Activated B cell treated with CpG ODN at 0.5 μM for 24 hours (primary cell): ENCODE measurements at regions not wholly inside any gene's neighbourhood (a gene's known extent, or its start where the extent isn't known, plus 50 kb on each side); places are given as distances from the start of the nearest gene placed in this dataset.

Experiments used
- ATAC-seq: fragments of 200-7000 bp; cut with Tn5 transposase; one replicate; pipeline ENCODE4 v1.10.0; 2021; ENCODE audit warnings: low read depth, mild to moderate bottlenecking, moderate library complexity
- CTCF ChIA-PET: fragments of 350-600 bp; sonication (Branson Sonifier 250); formaldehyde crosslinking; loops from one replicate; lab custom pipeline; 2021; ENCODE audit warnings: antibody characterized with exemption; lab: Charles Lee
- POLR2A ChIA-PET: fragments of 350-600 bp; sonication (Branson Sonifier 250); formaldehyde crosslinking; loops from one replicate; lab custom pipeline; 2021; ENCODE audit warnings: antibody characterized with exemption; lab: Charles Lee
- DNase-seq: peaks from one replicate; pipeline ENCODE4 v3.0.0; 2022
- H3K27ac Mint-ChIP-seq: one replicate; pipeline ENCODE4 v1.8.0; 2020; ENCODE audit warnings: mixed read lengths
- H3K27me3 Mint-ChIP-seq: one replicate; pipeline ENCODE4 v1.8.0; 2021; ENCODE audit warnings: mixed read lengths
- H3K36me3 Mint-ChIP-seq: one replicate; pipeline ENCODE4 v1.8.0; 2021; ENCODE audit warnings: low read depth, mixed read lengths
- H3K4me1 Mint-ChIP-seq: one replicate; pipeline ENCODE4 v1.8.0; 2021; ENCODE audit warnings: mixed read lengths
- H3K4me3 Mint-ChIP-seq: one replicate; pipeline ENCODE4 v1.8.0; 2020; ENCODE audit warnings: mild to moderate bottlenecking, mixed read lengths
- H3K9me3 Mint-ChIP-seq: one replicate; pipeline ENCODE4 v1.8.0; 2020; ENCODE audit warnings: mixed read lengths
- CTCF ChIP-seq: fragments of 200-600 bp; IDR thresholded peaks from one replicate; pipeline ENCODE4 v1.8.0; 2022; ENCODE audit warnings: antibody characterized with exemption, mild to moderate bottlenecking
- intact Hi-C: fragments of 100-400 bp; cut with micrococcal nuclease; formaldehyde crosslinking; loops from one replicate; pipeline ENCODE4 v1.15.1; 2024

- ChIA-PET POLR2A (no interaction called here), CTCF (no interaction called here)
- Mint-ChIP-seq H3K27ac (no peak overlapping the region), H3K36me3 (no peaks in the 10 kb centered on the region), H3K4me1 (no peaks in the 10 kb centered on the region), H3K27me3 (no peaks in the 10 kb centered on the region), H3K9me3 (no peaks in the 10 kb centered on the region), H3K4me3 (no peak overlapping the region)
- DNase-seq (no peak), ATAC-seq (no peak)
- TF ChIP-seq CTCF = no peak
- intact Hi-C loops = no loop called here
These were observed 378.6 kb downstream of the CD109 start for GRCh38 chr6:74074645-74075044.

DNA sequence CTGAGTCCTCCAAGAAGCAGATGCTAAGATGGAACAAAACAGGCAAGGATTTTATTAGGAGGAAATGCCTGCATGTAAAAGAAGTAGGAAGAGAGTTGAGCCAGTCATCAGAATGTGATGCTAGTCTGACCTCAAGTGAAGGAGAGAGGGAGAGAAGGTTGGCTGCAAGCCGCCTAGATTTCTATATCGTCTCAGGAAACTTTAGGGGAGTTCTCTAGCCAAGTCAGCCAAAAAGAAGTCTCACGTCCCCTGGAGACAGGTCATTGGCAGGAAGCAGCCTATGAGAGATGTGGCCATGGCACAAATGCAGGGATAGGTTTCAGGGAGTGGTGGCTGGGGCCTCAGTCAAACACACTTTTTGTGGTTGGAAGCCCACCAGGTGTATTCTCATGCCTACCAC is 378.0 kb downstream of the CD109 start:
- H3K9me3 Mint-ChIP-seq = no peaks in the 10 kb centered on the region
- no peak for TF ChIP-seq CTCF
- no peak overlapping the region for H3K27ac Mint-ChIP-seq
- H3K36me3 Mint-ChIP-seq = no peaks in the 10 kb centered on the region
- H3K4me1 Mint-ChIP-seq = no peaks in the 10 kb centered on the region
- DNase-seq (no peak), ATAC-seq (no peak)
- ChIA-PET POLR2A (no interaction called here), CTCF (no interaction called here)
- no peaks in the 10 kb centered on the region for H3K27me3 Mint-ChIP-seq
- intact Hi-C loops = no loop called here
- no peak overlapping the region for H3K4me3 Mint-ChIP-seq

DNA sequence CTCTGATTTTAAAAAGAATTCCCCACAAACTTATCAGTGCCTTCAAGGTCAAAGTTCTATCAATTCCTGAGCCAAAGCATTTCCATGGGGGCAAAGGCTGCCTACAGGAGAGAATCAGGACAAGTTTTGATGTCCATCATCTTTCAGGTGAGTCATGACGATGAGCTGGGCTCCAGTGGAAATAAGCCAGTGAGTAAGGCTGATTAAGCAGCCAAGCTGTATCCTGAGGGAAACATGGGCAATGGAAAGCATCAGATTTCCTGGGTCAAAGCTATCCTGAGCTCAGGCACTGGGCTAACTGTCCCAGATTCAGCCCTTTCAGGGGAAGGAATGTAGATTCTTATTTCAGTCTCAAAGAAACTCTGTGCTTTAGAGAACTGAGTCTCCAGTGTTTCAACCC is 377.4 kb downstream of the CD109 start:
- Mint-ChIP-seq H3K27me3 (no peaks in the 10 kb centered on the region), H3K36me3 (no peaks in the 10 kb centered on the region), H3K4me3 (no peak overlapping the region), H3K4me1 (no peaks in the 10 kb centered on the region), H3K9me3 (no peaks in the 10 kb centered on the region), H3K27ac (no peak overlapping the region)
- no peak for DNase-seq
- intact Hi-C loops = no loop called here
- ATAC-seq = no peak
- CTCF ChIA-PET = no interaction called here
- TF ChIP-seq CTCF = no peak
- POLR2A ChIA-PET = no interaction called here

GRCh38 chr6:74071214-74071613 is 375.2 kb downstream of the CD109 start:
- TF ChIP-seq CTCF = no peak
- no peak for ATAC-seq
- ChIA-PET CTCF (no interaction called here), POLR2A (no interaction called here)
- intact Hi-C loops = no loop called here
- Mint-ChIP-seq H3K9me3 (peaks cover 2% of the 10 kb centered on the region), H3K27me3 (no peaks in the 10 kb centered on the region), H3K4me1 (no peaks in the 10 kb centered on the region), H3K27ac (no peak overlapping the region), H3K36me3 (no peaks in the 10 kb centered on the region), H3K4me3 (no peak overlapping the region)
- DNase-seq = no peak

GRCh38 chr6:74070711-74071110 is 374.7 kb downstream of the CD109 start:
- Mint-ChIP-seq H3K27ac (no peak overlapping the region), H3K4me1 (no peaks in the 10 kb centered on the region), H3K9me3 (peaks cover 2% of the 10 kb centered on the region), H3K36me3 (no peaks in the 10 kb centered on the region), H3K27me3 (no peaks in the 10 kb centered on the region), H3K4me3 (no peak overlapping the region)
- intact Hi-C loops = no loop called here
- ChIA-PET CTCF (no interaction called here), POLR2A (no interaction called here)
- DNase-seq = no peak
- ATAC-seq = no peak
- TF ChIP-seq CTCF = no peak
